ENCODE measurements at regions not wholly inside any gene's neighbourhood (a gene's known extent, or its start where the extent isn't known, plus 50 kb on each side); places are given as distances from the start of the nearest gene placed in this dataset.

- H3K4me3 Mint-ChIP-seq: no peak overlapping the region
- 69% methylated on average over 3 of the region's 3 CpGs; no CpG with 5 or more reads in 1 of the 2 experiments for WGBS, 2 experiments (ENCODE audit: insufficient coverage in 1 of 2, insufficient read length in 1 of 2)
- H3K4me3 ChIP-seq (ENCODE audit: low read length): no peak overlapping the region
Observed at GRCh38 chr11:82216927-82217570, 516.6 kb downstream of the FAM181B start.

DNA sequence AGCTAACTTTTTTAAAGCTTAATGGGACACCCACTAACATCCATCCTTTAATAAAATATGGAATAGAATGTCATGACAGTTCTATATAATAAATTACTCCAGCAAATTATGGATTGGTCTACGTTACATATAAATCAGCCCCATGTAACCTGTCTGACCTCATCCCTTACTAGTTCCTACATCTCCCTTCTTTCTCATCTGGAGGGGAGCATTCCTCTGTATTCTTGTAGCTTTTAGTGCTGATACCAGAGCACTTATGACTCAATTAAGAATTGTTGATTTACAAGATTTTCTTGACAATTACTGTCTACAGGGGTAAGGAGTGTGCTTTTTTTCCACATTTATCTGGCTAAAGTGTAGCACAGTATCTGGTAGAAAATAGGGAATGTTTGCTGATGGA lies 523.7 kb downstream of the FAM181B start:
- H3K9ac ChIP-seq (ENCODE audit: extremely low read depth, low read length, poor library complexity, severe bottlenecking): no peak overlapping the region
- Mint-ChIP-seq H3K4me1 (peaks cover 7% of the 10 kb centered on the region), H3K36me3 (ENCODE audit: low read depth) (no peaks in the 10 kb centered on the region), H3K27me3 (ENCODE audit: insufficient read depth) (no peaks in the 10 kb centered on the region), H3K9me3 (no peaks in the 10 kb centered on the region), H3K27ac (no peak overlapping the region), H3K4me3 (no peak overlapping the region)
- no peaks in the 10 kb centered on the region for H3K36me3 ChIP-seq (ENCODE audit: control insufficient read depth, insufficient read depth, low read length)
- no peak overlapping the region for H3K27ac ChIP-seq (ENCODE audit: low read depth, low read length)
- no peaks in the 10 kb centered on the region for H3K9me3 ChIP-seq (ENCODE audit: control insufficient read depth, low read length)
- no peak for DNase-seq
- no peak overlapping the region for H3K4me3 ChIP-seq (ENCODE audit: low read length)
- no peaks in the 10 kb centered on the region for H3K4me1 ChIP-seq (ENCODE audit: control insufficient read depth, insufficient read depth, low read length)
- TF ChIP-seq CTCF (conservative IDR thresholded peaks at IDR 0.05): no peak
- WGBS, 2 experiments (ENCODE audit: insufficient coverage in 1 of 2, insufficient read length in 1 of 2): 91 to 100% methylated on average over 1 of the region's 1 CpG
- no peaks in the 10 kb centered on the region for H3K27me3 ChIP-seq (ENCODE audit: control insufficient read depth, insufficient read depth, low read length, poor library complexity, severe bottlenecking)

More at GRCh38 chr11:82216927-82217570, 516.6 kb downstream of the FAM181B start:
- no peak overlapping the region for H3K27ac Mint-ChIP-seq
- H3K4me1 Mint-ChIP-seq: peaks cover 15% of the 10 kb centered on the region
- Histone ChIP-seq H3K27me3 (ENCODE audit: control insufficient read depth, insufficient read depth, low read length, poor library complexity, severe bottlenecking) (no peaks in the 10 kb centered on the region), H3K4me1 (ENCODE audit: control insufficient read depth, insufficient read depth, low read length) (peaks cover 6% of the 10 kb centered on the region), H3K27ac (ENCODE audit: low read depth, low read length) (no peak overlapping the region), H3K9ac (ENCODE audit: extremely low read depth, low read length, poor library complexity, severe bottlenecking) (no peak overlapping the region), H3K36me3 (ENCODE audit: control insufficient read depth, insufficient read depth, low read length) (no peaks in the 10 kb centered on the region), H3K9me3 (ENCODE audit: control insufficient read depth, low read length) (no peaks in the 10 kb centered on the region)
- H3K9me3 Mint-ChIP-seq: no peaks in the 10 kb centered on the region
- no peak for TF ChIP-seq CTCF (conservative IDR thresholded peaks at IDR 0.05)
- no peak for DNase-seq
- H3K36me3 Mint-ChIP-seq (ENCODE audit: low read depth): no peaks in the 10 kb centered on the region
- no peaks in the 10 kb centered on the region for H3K27me3 Mint-ChIP-seq (ENCODE audit: insufficient read depth)

DNA sequence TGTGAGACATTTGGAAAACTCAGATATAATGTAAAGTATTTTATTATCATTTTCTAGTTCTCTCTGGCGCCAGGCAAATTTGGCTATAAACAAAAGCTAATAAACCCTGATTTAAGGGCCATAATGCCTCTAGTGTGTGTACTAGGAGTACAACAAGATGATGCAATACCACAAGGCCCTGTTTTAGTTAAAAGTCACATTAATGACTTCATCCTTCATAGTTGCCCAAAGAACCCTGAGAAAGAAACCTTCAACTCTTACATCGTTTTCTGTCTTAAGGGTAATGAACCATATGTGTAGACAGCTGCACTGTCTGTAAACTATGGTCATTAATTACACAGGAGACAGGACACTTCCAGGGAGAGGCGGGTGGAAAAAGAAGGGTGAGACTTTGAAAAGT lies 538.4 kb downstream of the FAM181B start:
- Histone ChIP-seq H3K9ac (ENCODE audit: extremely low read depth, low read length, poor library complexity, severe bottlenecking) (no peak overlapping the region), H3K4me3 (ENCODE audit: low read length) (no peak overlapping the region), H3K27ac (ENCODE audit: low read depth, low read length) (no peak overlapping the region), H3K36me3 (ENCODE audit: control insufficient read depth, insufficient read depth, low read length) (no peaks in the 10 kb centered on the region), H3K4me1 (ENCODE audit: control insufficient read depth, insufficient read depth, low read length) (no peaks in the 10 kb centered on the region), H3K9me3 (ENCODE audit: control insufficient read depth, low read length) (no peaks in the 10 kb centered on the region), H3K27me3 (ENCODE audit: control insufficient read depth, insufficient read depth, low read length, poor library complexity, severe bottlenecking) (no peaks in the 10 kb centered on the region)
- no peak overlapping the region for H3K27ac Mint-ChIP-seq
- H3K4me3 Mint-ChIP-seq: no peak overlapping the region
- H3K9me3 Mint-ChIP-seq: no peaks in the 10 kb centered on the region
- H3K4me1 Mint-ChIP-seq: no peaks in the 10 kb centered on the region
- H3K36me3 Mint-ChIP-seq (ENCODE audit: low read depth): no peaks in the 10 kb centered on the region
- TF ChIP-seq CTCF (conservative IDR thresholded peaks at IDR 0.05): no peak
- 92 to 100% methylated on average over 1 to 3 of the region's 3 CpGs for WGBS, 2 experiments (ENCODE audit: insufficient coverage in 1 of 2, insufficient read length in 1 of 2)
- DNase-seq: no peak
- H3K27me3 Mint-ChIP-seq (ENCODE audit: insufficient read depth): no peaks in the 10 kb centered on the region

All from endodermal cell (in vitro differentiated cells).